Nephron progenitor cell (in vitro differentiated cells): ENCODE measurements at regions not wholly inside any gene's neighbourhood (a gene's known extent, or its start where the extent isn't known, plus 50 kb on each side); places are given as distances from the start of the nearest gene placed in this dataset.
"Not testable (repeated sequence)": the region's sequence is repeated elsewhere in the genome, so short reads cannot be mapped to it uniquely, and the experiment has no call there.

Experiments
- DNase-seq: peaks from one replicate; pipeline ENCODE4 v3.0.0; 2021
- H3K27ac Mint-ChIP-seq: 2 replicates; pipeline ENCODE4 v1.8.0; 2021; ENCODE audit warnings: mild to moderate bottlenecking, moderate library complexity, mixed read lengths
- H3K27me3 Mint-ChIP-seq: 2 replicates; pipeline ENCODE4 v1.8.0; 2021; ENCODE audit warnings: mild to moderate bottlenecking, low read depth, mixed read lengths; ENCODE audit not compliant: poor library complexity
- H3K36me3 Mint-ChIP-seq: 2 replicates; pipeline ENCODE4 v1.8.0; 2021; ENCODE audit warnings: low read depth, mixed read lengths
- H3K4me1 Mint-ChIP-seq: 2 replicates; pipeline ENCODE4 v1.8.0; 2021; ENCODE audit warnings: mixed read lengths
- H3K4me3 Mint-ChIP-seq: 2 replicates; pipeline ENCODE4 v1.8.0; 2021; ENCODE audit warnings: mild to moderate bottlenecking, moderate library complexity, mixed read lengths
- H3K9me3 Mint-ChIP-seq: 2 replicates; pipeline ENCODE4 v1.8.0; 2021; ENCODE audit warnings: mild to moderate bottlenecking, moderate library complexity, mixed read lengths
- CTCF ChIP-seq: fragments of 200-600 bp; sonication (generic); IDR thresholded peaks from 2 replicates; pipeline ENCODE4 v1.5.0; 2021; ENCODE audit warnings: antibody characterized with exemption

GRCh38 chr3:80734483-80734882 is 966.7 kb upstream of the ROBO1 start:
- H3K27me3 Mint-ChIP-seq, result no peaks in the 10 kb centered on the region
- H3K27ac Mint-ChIP-seq, result peak overlapping the region; percentile 98
- no peak overlapping the region for H3K4me3 Mint-ChIP-seq

GRCh38 chr3:80733522-80734176 is 965.9 kb upstream of the ROBO1 start:
- H3K4me1 Mint-ChIP-seq, result peaks cover 24% of the 10 kb centered on the region
- peak overlapping the region; percentile 98 for H3K27ac Mint-ChIP-seq
- H3K27me3 Mint-ChIP-seq, result no peaks in the 10 kb centered on the region
- TF ChIP-seq CTCF, result no peak
- peaks cover 30% of the 10 kb centered on the region for H3K9me3 Mint-ChIP-seq
- H3K4me3 Mint-ChIP-seq, result peak overlapping the region; percentile 21
- DNase-seq, result peak; percentile 12
- peaks cover 12% of the 10 kb centered on the region for H3K36me3 Mint-ChIP-seq

More at GRCh38 chr3:80734483-80734882, 966.7 kb upstream of the ROBO1 start:
- H3K4me1 Mint-ChIP-seq, result peaks cover 24% of the 10 kb centered on the region
- peaks cover 30% of the 10 kb centered on the region for H3K9me3 Mint-ChIP-seq
- no peak for TF ChIP-seq CTCF
- H3K36me3 Mint-ChIP-seq, result peaks cover 12% of the 10 kb centered on the region
- DNase-seq, result no peak

GRCh38 chr3:80727561-80727960 is 959.8 kb upstream of the ROBO1 start:
- not testable (repeated sequence) for H3K4me3 Mint-ChIP-seq, H3K36me3 Mint-ChIP-seq, H3K27me3 Mint-ChIP-seq, DNase-seq, H3K27ac Mint-ChIP-seq, H3K4me1 Mint-ChIP-seq
- H3K9me3 Mint-ChIP-seq, result peaks cover 17% of the 10 kb centered on the region

GRCh38 chr3:80709597-80710322 is 942.0 kb upstream of the ROBO1 start:
- H3K27ac Mint-ChIP-seq, H3K36me3 Mint-ChIP-seq, DNase-seq, H3K4me3 Mint-ChIP-seq, H3K4me1 Mint-ChIP-seq, H3K27me3 Mint-ChIP-seq: not testable (repeated sequence)
- peaks cover 36% of the 10 kb centered on the region for H3K9me3 Mint-ChIP-seq

GRCh38 chr3:80705290-80705689 is 937.5 kb upstream of the ROBO1 start:
- no peak for TF ChIP-seq CTCF
- peaks cover 37% of the 10 kb centered on the region for H3K9me3 Mint-ChIP-seq
- H3K4me1 Mint-ChIP-seq, result no peaks in the 10 kb centered on the region
- H3K36me3 Mint-ChIP-seq, result peaks cover 6% of the 10 kb centered on the region
- H3K27ac Mint-ChIP-seq, result no peak overlapping the region
- H3K4me3 Mint-ChIP-seq, result no peak overlapping the region
- peaks cover 5% of the 10 kb centered on the region for H3K27me3 Mint-ChIP-seq
- no peak for DNase-seq

GRCh38 chr3:80701349-80701748 is 933.6 kb upstream of the ROBO1 start:
- Mint-ChIP-seq H3K9me3 (peaks cover 29% of the 10 kb centered on the region), H3K27me3 (peaks cover 5% of the 10 kb centered on the region), H3K4me3 (no peak overlapping the region), H3K27ac (no peak overlapping the region), H3K36me3 (peaks cover 6% of the 10 kb centered on the region), H3K4me1 (no peaks in the 10 kb centered on the region)
- DNase-seq, result no peak
- no peak for TF ChIP-seq CTCF

- Mint-ChIP-seq H3K27me3 (no peaks in the 10 kb centered on the region), H3K36me3 (no peaks in the 10 kb centered on the region), H3K27ac (no peak overlapping the region), H3K4me1 (no peaks in the 10 kb centered on the region), H3K9me3 (no peaks in the 10 kb centered on the region), H3K4me3 (no peak overlapping the region)
- no peak for TF ChIP-seq CTCF
- no peak for DNase-seq
Measured at GRCh38 chr3:80697291-80697690, 929.5 kb upstream of the ROBO1 start.
